Endothelial cell (in vitro differentiated cells): ENCODE measurements at regions not wholly inside any gene's neighbourhood (a gene's known extent, or its start where the extent isn't known, plus 50 kb on each side); places are given as distances from the start of the nearest gene placed in this dataset.

Source experiments
- DNase-seq: peaks from one replicate; pipeline ENCODE4 v3.0.0; 2021; ENCODE audit warnings: low spot score
- H3K27ac Mint-ChIP-seq: one replicate; pipeline ENCODE4 v1.8.0; 2021; ENCODE audit warnings: mixed read lengths, inconsistent platforms; ENCODE audit not compliant: unreplicated experiment
- H3K27me3 Mint-ChIP-seq: one replicate; pipeline ENCODE4 v1.8.0; 2021; ENCODE audit warnings: mild to moderate bottlenecking, moderate library complexity, mixed read lengths, inconsistent platforms; ENCODE audit not compliant: unreplicated experiment
- H3K36me3 Mint-ChIP-seq: one replicate; pipeline ENCODE4 v1.8.0; 2021; ENCODE audit warnings: mild to moderate bottlenecking, low read depth, mixed read lengths, inconsistent platforms; ENCODE audit not compliant: unreplicated experiment
- H3K4me1 Mint-ChIP-seq: one replicate; pipeline ENCODE4 v1.8.0; 2021; ENCODE audit warnings: mild to moderate bottlenecking, mixed read lengths, inconsistent platforms; ENCODE audit not compliant: unreplicated experiment
- H3K4me3 Mint-ChIP-seq: one replicate; pipeline ENCODE4 v1.8.0; 2021; ENCODE audit warnings: mild to moderate bottlenecking, mixed read lengths, inconsistent platforms; ENCODE audit not compliant: unreplicated experiment
- H3K9me3 Mint-ChIP-seq: one replicate; pipeline ENCODE4 v1.8.0; 2021; ENCODE audit warnings: mixed read lengths, inconsistent platforms; ENCODE audit not compliant: unreplicated experiment
- CTCF ChIP-seq: fragments of 200-600 bp; sonication (generic); IDR thresholded peaks from one replicate; pipeline ENCODE4 v1.5.0; 2021; ENCODE audit warnings: antibody characterized with exemption; ENCODE audit not compliant: unreplicated experiment

- Mint-ChIP-seq H3K36me3 (no peaks in the 10 kb centered on the region), H3K27me3 (no peaks in the 10 kb centered on the region), H3K27ac (no peak overlapping the region), H3K9me3 (no peaks in the 10 kb centered on the region), H3K4me3 (no peak overlapping the region), H3K4me1 (no peaks in the 10 kb centered on the region)
- no peak for TF ChIP-seq CTCF
- no peak for DNase-seq
These were observed 521.7 kb upstream of the DAB2 start for GRCh38 chr5:39946356-39947045.

- H3K27ac Mint-ChIP-seq = no peak overlapping the region
- H3K4me3 Mint-ChIP-seq = no peak overlapping the region
- no peak for DNase-seq
- no peaks in the 10 kb centered on the region for H3K27me3 Mint-ChIP-seq
- H3K9me3 Mint-ChIP-seq = no peaks in the 10 kb centered on the region
- no peak for TF ChIP-seq CTCF
- no peaks in the 10 kb centered on the region for H3K36me3 Mint-ChIP-seq
- H3K4me1 Mint-ChIP-seq = no peaks in the 10 kb centered on the region
These were observed 521.1 kb upstream of the DAB2 start for GRCh38 chr5:39945870-39946269.

GRCh38 chr5:39943811-39944210 is 519.0 kb upstream of the DAB2 start:
- Mint-ChIP-seq H3K36me3 (no peaks in the 10 kb centered on the region), H3K4me1 (no peaks in the 10 kb centered on the region), H3K9me3 (no peaks in the 10 kb centered on the region), H3K27ac (no peak overlapping the region), H3K4me3 (no peak overlapping the region), H3K27me3 (no peaks in the 10 kb centered on the region)
- no peak for DNase-seq
- no peak for TF ChIP-seq CTCF

GRCh38 chr5:39942606-39943005 is 517.8 kb upstream of the DAB2 start:
- Mint-ChIP-seq H3K4me1 (no peaks in the 10 kb centered on the region), H3K27ac (no peak overlapping the region), H3K4me3 (no peak overlapping the region), H3K36me3 (no peaks in the 10 kb centered on the region), H3K9me3 (no peaks in the 10 kb centered on the region), H3K27me3 (no peaks in the 10 kb centered on the region)
- no peak for TF ChIP-seq CTCF
- DNase-seq = no peak

- H3K36me3 Mint-ChIP-seq = no peaks in the 10 kb centered on the region
- no peak for DNase-seq
These were observed 516.6 kb upstream of the DAB2 start for GRCh38 chr5:39941416-39941815.

More at GRCh38 chr5:39941416-39941815, 516.6 kb upstream of the DAB2 start:
- Mint-ChIP-seq H3K27me3 (no peaks in the 10 kb centered on the region), H3K4me3 (no peak overlapping the region), H3K27ac (no peak overlapping the region), H3K9me3 (no peaks in the 10 kb centered on the region), H3K4me1 (no peaks in the 10 kb centered on the region)
- TF ChIP-seq CTCF = no peak
